ENCODE measurements at regions not wholly inside any gene's neighbourhood (a gene's known extent, or its start where the extent isn't known, plus 50 kb on each side); places are given as distances from the start of the nearest gene placed in this dataset.

DNA sequence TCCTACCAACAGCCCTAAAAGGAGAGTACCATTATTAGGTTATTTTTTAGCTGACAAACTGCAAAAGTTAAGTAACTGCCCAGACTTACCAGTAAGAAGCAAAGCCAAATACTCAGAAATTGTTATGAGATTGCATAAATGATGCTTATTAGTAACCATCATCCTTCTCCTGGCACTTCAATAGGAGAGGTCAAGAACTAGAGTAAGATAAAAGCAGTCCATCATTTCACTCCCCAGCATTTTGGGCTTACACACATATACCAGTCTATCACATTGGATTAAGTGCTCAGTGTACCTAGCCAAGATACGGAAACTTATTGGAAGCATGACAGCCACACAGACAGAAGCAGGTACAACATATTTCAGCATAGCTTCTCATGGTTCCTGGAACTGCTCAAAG, 142.8 kb upstream of the EGR2 start:
- TF ChIP-seq EZH2 (optimal IDR thresholded peaks at IDR 0.05; ENCODE audit: low read depth, low read length) (no peak), EZH2phosphoT487 (IDR thresholded peaks at IDR 0.05; ENCODE audit: low read length) (no peak)
- TF ChIP-seq, protein P1, sequence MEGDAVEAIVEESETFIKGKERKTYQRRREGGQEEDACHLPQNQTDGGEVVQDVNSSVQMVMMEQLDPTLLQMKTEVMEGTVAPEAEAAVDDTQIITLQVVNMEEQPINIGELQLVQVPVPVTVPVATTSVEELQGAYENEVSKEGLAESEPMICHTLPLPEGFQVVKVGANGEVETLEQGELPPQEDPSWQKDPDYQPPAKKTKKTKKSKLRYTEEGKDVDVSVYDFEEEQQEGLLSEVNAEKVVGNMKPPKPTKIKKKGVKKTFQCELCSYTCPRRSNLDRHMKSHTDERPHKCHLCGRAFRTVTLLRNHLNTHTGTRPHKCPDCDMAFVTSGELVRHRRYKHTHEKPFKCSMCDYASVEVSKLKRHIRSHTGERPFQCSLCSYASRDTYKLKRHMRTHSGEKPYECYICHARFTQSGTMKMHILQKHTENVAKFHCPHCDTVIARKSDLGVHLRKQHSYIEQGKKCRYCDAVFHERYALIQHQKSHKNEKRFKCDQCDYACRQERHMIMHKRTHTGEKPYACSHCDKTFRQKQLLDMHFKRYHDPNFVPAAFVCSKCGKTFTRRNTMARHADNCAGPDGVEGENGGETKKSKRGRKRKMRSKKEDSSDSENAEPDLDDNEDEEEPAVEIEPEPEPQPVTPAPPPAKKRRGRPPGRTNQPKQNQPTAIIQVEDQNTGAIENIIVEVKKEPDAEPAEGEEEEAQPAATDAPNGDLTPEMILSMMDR (IDR thresholded peaks at IDR 0.05; ENCODE audit: low read length) = no peak
- Histone ChIP-seq H3K4me2 (ENCODE audit: low read depth, low read length) (no peak overlapping the region), H2AFZ (ENCODE audit: low read length) (no peak overlapping the region), H3K9ac (ENCODE audit: low read length) (no peak overlapping the region), H3K9me3 (replicated peaks; ENCODE audit: insufficient read depth, low read length) (no peaks in the 10 kb centered on the region), H3K36me3 (replicated peaks; ENCODE audit: insufficient read depth, low read length) (no peaks in the 10 kb centered on the region), H3K27me3 (replicated peaks; ENCODE audit: insufficient read depth, low read length) (no peaks in the 10 kb centered on the region), H4K20me1 (ENCODE audit: insufficient read depth, low read length) (no peaks in the 10 kb centered on the region), H3K9me2 (replicated peaks; ENCODE audit: insufficient read depth, low read length) (no peaks in the 10 kb centered on the region), H3F3A (ENCODE audit: insufficient read depth, low read length) (no peaks in the 10 kb centered on the region), H3K4me3 (ENCODE audit: low read length) (no peak overlapping the region), H3K27ac (ENCODE audit: low read length) (no peak overlapping the region), H3K79me2 (ENCODE audit: low read length) (no peaks in the 10 kb centered on the region), H3K4me1 (ENCODE audit: low read length) (no peaks in the 10 kb centered on the region)
- DNase-seq = no peak

DNA sequence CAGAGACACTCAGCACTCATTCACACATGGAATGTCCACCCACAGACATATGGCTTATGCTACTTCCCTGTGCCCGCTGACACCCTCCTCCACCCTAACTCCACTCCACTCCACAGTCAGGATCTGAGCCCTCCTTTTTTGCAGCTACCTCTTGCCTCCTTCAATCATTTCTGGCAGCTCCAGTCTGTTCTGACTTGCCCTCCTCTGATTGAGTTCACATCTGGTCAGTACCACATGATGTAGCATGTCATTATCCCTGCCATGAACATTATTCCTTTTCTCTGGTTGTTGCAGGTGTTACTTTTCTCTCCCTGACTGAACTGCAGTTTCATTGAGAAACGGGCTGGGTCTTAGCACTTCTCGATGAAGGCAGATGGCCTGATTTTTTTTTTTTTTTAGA, 130.1 kb upstream of the EGR2 start:
- Histone ChIP-seq H3K4me1 (ENCODE audit: low read length) (no peaks in the 10 kb centered on the region), H3K27me3 (replicated peaks; ENCODE audit: insufficient read depth, low read length) (no peaks in the 10 kb centered on the region), H3K9ac (ENCODE audit: low read length) (no peak overlapping the region), H3K36me3 (replicated peaks; ENCODE audit: insufficient read depth, low read length) (no peaks in the 10 kb centered on the region), H3K27ac (ENCODE audit: low read length) (no peak overlapping the region), H3K9me2 (replicated peaks; ENCODE audit: insufficient read depth, low read length) (no peaks in the 10 kb centered on the region), H2AFZ (ENCODE audit: low read length) (no peak overlapping the region), H3K4me2 (ENCODE audit: low read depth, low read length) (no peak overlapping the region), H4K20me1 (ENCODE audit: insufficient read depth, low read length) (no peaks in the 10 kb centered on the region), H3K4me3 (ENCODE audit: low read length) (no peak overlapping the region), H3K9me3 (replicated peaks; ENCODE audit: insufficient read depth, low read length) (no peaks in the 10 kb centered on the region), H3F3A (ENCODE audit: insufficient read depth, low read length) (no peaks in the 10 kb centered on the region), H3K79me2 (ENCODE audit: low read length) (no peaks in the 10 kb centered on the region)
- DNase-seq = peak; percentile 46
- TF ChIP-seq EZH2 (optimal IDR thresholded peaks at IDR 0.05; ENCODE audit: low read depth, low read length) = no peak
- no peak for TF ChIP-seq EZH2phosphoT487 (IDR thresholded peaks at IDR 0.05; ENCODE audit: low read length)
- TF ChIP-seq, protein P1 (IDR thresholded peaks at IDR 0.05; ENCODE audit: low read length) = no peak

DNA sequence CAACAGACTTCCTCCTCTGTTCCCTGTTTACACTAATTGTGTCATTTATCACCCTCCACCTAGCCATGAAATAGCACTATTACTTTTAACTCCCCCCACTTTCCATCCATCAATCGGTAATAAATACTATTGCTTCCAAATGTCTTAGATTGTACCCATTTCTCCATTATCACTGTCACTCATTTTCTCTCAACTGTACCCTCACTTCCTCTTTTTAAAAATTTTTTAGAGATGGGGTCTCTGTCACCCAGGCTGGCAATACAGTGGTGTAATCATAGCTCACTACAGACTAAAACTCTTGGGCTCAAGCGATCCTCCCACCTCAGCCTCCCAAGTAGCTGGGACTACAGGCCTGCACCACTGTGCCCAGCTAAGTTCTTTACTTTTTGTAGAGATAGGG, 123.5 kb upstream of the EGR2 start:
- Histone ChIP-seq H3K4me2 (ENCODE audit: low read depth, low read length) (no peak overlapping the region), H3K27ac (ENCODE audit: low read length) (no peak overlapping the region), H3K9me3 (replicated peaks; ENCODE audit: insufficient read depth, low read length) (no peaks in the 10 kb centered on the region), H3K27me3 (replicated peaks; ENCODE audit: insufficient read depth, low read length) (no peaks in the 10 kb centered on the region), H3K36me3 (replicated peaks; ENCODE audit: insufficient read depth, low read length) (no peaks in the 10 kb centered on the region), H3F3A (ENCODE audit: insufficient read depth, low read length) (no peaks in the 10 kb centered on the region), H3K4me1 (ENCODE audit: low read length) (no peaks in the 10 kb centered on the region), H3K9me2 (replicated peaks; ENCODE audit: insufficient read depth, low read length) (no peaks in the 10 kb centered on the region), H3K4me3 (ENCODE audit: low read length) (no peak overlapping the region), H3K79me2 (ENCODE audit: low read length) (no peaks in the 10 kb centered on the region), H2AFZ (ENCODE audit: low read length) (no peak overlapping the region), H4K20me1 (ENCODE audit: insufficient read depth, low read length) (no peaks in the 10 kb centered on the region), H3K9ac (ENCODE audit: low read length) (no peak overlapping the region)
- TF ChIP-seq, protein P1 (IDR thresholded peaks at IDR 0.05; ENCODE audit: low read length) = no peak
- no peak for TF ChIP-seq EZH2phosphoT487 (IDR thresholded peaks at IDR 0.05; ENCODE audit: low read length)
- no peak for TF ChIP-seq EZH2 (optimal IDR thresholded peaks at IDR 0.05; ENCODE audit: low read depth, low read length)
- DNase-seq = no peak
